ENCODE measurements at regions not wholly inside any gene's neighbourhood (a gene's known extent, or its start where the extent isn't known, plus 50 kb on each side); places are given as distances from the start of the nearest gene placed in this dataset.

GRCh38 chr10:30256084-30256483 lies 93.0 kb downstream of the MTPAP start:
- Histone ChIP-seq H3K27me3 (ENCODE audit: insufficient read depth, low read length) (no peaks in the 10 kb centered on the region), H3K36me3 (ENCODE audit: insufficient read depth, low read depth, low read length) (no peaks in the 10 kb centered on the region), H3K4me3 (ENCODE audit: low read length) (no peak overlapping the region), H3K9ac (ENCODE audit: low read depth, low read length) (no peak overlapping the region), H3K4me1 (ENCODE audit: insufficient read depth, low read length) (no peaks in the 10 kb centered on the region), H3K9me3 (ENCODE audit: insufficient read depth, low read depth, low read length) (no peaks in the 10 kb centered on the region; the same call in none of the 2 replicates), H3K27ac (ENCODE audit: low read length) (no peak overlapping the region)

GRCh38 chr10:30254926-30255325 lies 94.2 kb downstream of the MTPAP start:
- no peak overlapping the region for H3K9ac ChIP-seq (ENCODE audit: low read depth, low read length)
- no peaks in the 10 kb centered on the region for H3K27me3 ChIP-seq (ENCODE audit: insufficient read depth, low read length)
- H3K4me3 ChIP-seq (ENCODE audit: low read length) = no peak overlapping the region
- H3K4me1 ChIP-seq (ENCODE audit: insufficient read depth, low read length) = no peaks in the 10 kb centered on the region
- no peaks in the 10 kb centered on the region; the same call in none of the 2 replicates for H3K9me3 ChIP-seq (ENCODE audit: insufficient read depth, low read depth, low read length)
- H3K27ac ChIP-seq (ENCODE audit: low read length) = no peak overlapping the region
- H3K36me3 ChIP-seq (ENCODE audit: insufficient read depth, low read depth, low read length) = no peaks in the 10 kb centered on the region

GRCh38 chr10:30248728-30249127 lies 100.3 kb downstream of the MTPAP start:
- no peak overlapping the region for H3K27ac ChIP-seq (ENCODE audit: low read length)
- no peak overlapping the region for H3K9ac ChIP-seq (ENCODE audit: low read depth, low read length)
- H3K27me3 ChIP-seq (ENCODE audit: insufficient read depth, low read length) = no peaks in the 10 kb centered on the region
- H3K4me3 ChIP-seq (ENCODE audit: low read length) = no peak overlapping the region
- H3K9me3 ChIP-seq (ENCODE audit: insufficient read depth, low read depth, low read length) = no peaks in the 10 kb centered on the region; the same call in 1 of the 2 replicates
- no peaks in the 10 kb centered on the region for H3K36me3 ChIP-seq (ENCODE audit: insufficient read depth, low read depth, low read length)
- H3K4me1 ChIP-seq (ENCODE audit: insufficient read depth, low read length) = no peaks in the 10 kb centered on the region

- Histone ChIP-seq H3K4me3 (ENCODE audit: low read length) (no peak overlapping the region), H3K9ac (ENCODE audit: low read depth, low read length) (no peak overlapping the region), H3K4me1 (ENCODE audit: insufficient read depth, low read length) (no peaks in the 10 kb centered on the region), H3K27me3 (ENCODE audit: insufficient read depth, low read length) (no peaks in the 10 kb centered on the region), H3K36me3 (ENCODE audit: insufficient read depth, low read depth, low read length) (no peaks in the 10 kb centered on the region), H3K27ac (ENCODE audit: low read length) (no peak overlapping the region), H3K9me3 (ENCODE audit: insufficient read depth, low read depth, low read length) (no peaks in the 10 kb centered on the region; the same call in 1 of the 2 replicates)
Measured at GRCh38 chr10:30247704-30248103, 101.4 kb downstream of the MTPAP start.

GRCh38 chr10:30241422-30242110 lies 107.5 kb downstream of the MTPAP start:
- no peaks in the 10 kb centered on the region for H3K9me3 ChIP-seq (ENCODE audit: insufficient read depth, low read depth, low read length)
- H3K9ac ChIP-seq (ENCODE audit: low read depth, low read length) = no peak overlapping the region
- no peaks in the 10 kb centered on the region for H3K27me3 ChIP-seq (ENCODE audit: insufficient read depth, low read length)
- H3K27ac ChIP-seq (ENCODE audit: low read length) = no peak overlapping the region
- no peak overlapping the region for H3K4me3 ChIP-seq (ENCODE audit: low read length)
- no peaks in the 10 kb centered on the region for H3K4me1 ChIP-seq (ENCODE audit: insufficient read depth, low read length)
- H3K36me3 ChIP-seq (ENCODE audit: insufficient read depth, low read depth, low read length) = no peaks in the 10 kb centered on the region

GRCh38 chr10:30238836-30239235 lies 110.2 kb downstream of the MTPAP start:
- no peak overlapping the region for H3K9ac ChIP-seq (ENCODE audit: low read depth, low read length)
- H3K36me3 ChIP-seq (ENCODE audit: insufficient read depth, low read depth, low read length) = no peaks in the 10 kb centered on the region
- H3K9me3 ChIP-seq (ENCODE audit: insufficient read depth, low read depth, low read length) = no peaks in the 10 kb centered on the region
- no peak overlapping the region for H3K4me3 ChIP-seq (ENCODE audit: low read length)
- H3K27ac ChIP-seq (ENCODE audit: low read length) = no peak overlapping the region
- H3K4me1 ChIP-seq (ENCODE audit: insufficient read depth, low read length) = no peaks in the 10 kb centered on the region
- H3K27me3 ChIP-seq (ENCODE audit: insufficient read depth, low read length) = no peaks in the 10 kb centered on the region

- Histone ChIP-seq H3K9me3 (ENCODE audit: insufficient read depth, low read depth, low read length) (no peaks in the 10 kb centered on the region), H3K4me1 (ENCODE audit: insufficient read depth, low read length) (no peaks in the 10 kb centered on the region), H3K9ac (ENCODE audit: low read depth, low read length) (no peak overlapping the region), H3K27ac (ENCODE audit: low read length) (no peak overlapping the region), H3K36me3 (ENCODE audit: insufficient read depth, low read depth, low read length) (no peaks in the 10 kb centered on the region), H3K4me3 (ENCODE audit: low read length) (no peak overlapping the region), H3K27me3 (ENCODE audit: insufficient read depth, low read length) (no peaks in the 10 kb centered on the region)
Measured at GRCh38 chr10:30233186-30233959, 115.7 kb downstream of the MTPAP start.

- Histone ChIP-seq H3K27me3 (ENCODE audit: insufficient read depth, low read length) (no peaks in the 10 kb centered on the region), H3K4me1 (ENCODE audit: insufficient read depth, low read length) (no peaks in the 10 kb centered on the region), H3K36me3 (ENCODE audit: insufficient read depth, low read depth, low read length) (no peaks in the 10 kb centered on the region), H3K4me3 (ENCODE audit: low read length) (no peak overlapping the region), H3K27ac (ENCODE audit: low read length) (no peak overlapping the region), H3K9me3 (ENCODE audit: insufficient read depth, low read depth, low read length) (no peaks in the 10 kb centered on the region), H3K9ac (ENCODE audit: low read depth, low read length) (no peak overlapping the region)
Measured at GRCh38 chr10:30231709-30232108, 117.4 kb downstream of the MTPAP start.

GRCh38 chr10:30231071-30231652 lies 117.9 kb downstream of the MTPAP start:
- Histone ChIP-seq H3K9ac (ENCODE audit: low read depth, low read length) (no peak overlapping the region), H3K36me3 (ENCODE audit: insufficient read depth, low read depth, low read length) (no peaks in the 10 kb centered on the region), H3K27me3 (ENCODE audit: insufficient read depth, low read length) (no peaks in the 10 kb centered on the region), H3K27ac (ENCODE audit: low read length) (no peak overlapping the region), H3K4me3 (ENCODE audit: low read length) (no peak overlapping the region), H3K4me1 (ENCODE audit: insufficient read depth, low read length) (no peaks in the 10 kb centered on the region), H3K9me3 (ENCODE audit: insufficient read depth, low read depth, low read length) (no peaks in the 10 kb centered on the region)

GRCh38 chr10:30229536-30229935 lies 119.5 kb downstream of the MTPAP start:
- Histone ChIP-seq H3K4me1 (ENCODE audit: insufficient read depth, low read length) (no peaks in the 10 kb centered on the region), H3K36me3 (ENCODE audit: insufficient read depth, low read depth, low read length) (no peaks in the 10 kb centered on the region), H3K9me3 (ENCODE audit: insufficient read depth, low read depth, low read length) (no peaks in the 10 kb centered on the region), H3K4me3 (ENCODE audit: low read length) (no peak overlapping the region), H3K27me3 (ENCODE audit: insufficient read depth, low read length) (no peaks in the 10 kb centered on the region), H3K9ac (ENCODE audit: low read depth, low read length) (no peak overlapping the region), H3K27ac (ENCODE audit: low read length) (no peak overlapping the region)

- no peaks in the 10 kb centered on the region for H3K27me3 ChIP-seq (ENCODE audit: insufficient read depth, low read length)
- no peak overlapping the region for H3K27ac ChIP-seq (ENCODE audit: low read length)
- no peaks in the 10 kb centered on the region for H3K36me3 ChIP-seq (ENCODE audit: insufficient read depth, low read depth, low read length)
- H3K4me3 ChIP-seq (ENCODE audit: low read length) = no peak overlapping the region
- H3K4me1 ChIP-seq (ENCODE audit: insufficient read depth, low read length) = no peaks in the 10 kb centered on the region
- H3K9ac ChIP-seq (ENCODE audit: low read depth, low read length) = no peak overlapping the region
- H3K9me3 ChIP-seq (ENCODE audit: insufficient read depth, low read depth, low read length) = no peaks in the 10 kb centered on the region
Measured at GRCh38 chr10:30228417-30229036, 120.6 kb downstream of the MTPAP start.
